Hepatocyte (in vitro differentiated cells): ENCODE measurements at regions not wholly inside any gene's neighbourhood (a gene's known extent, or its start where the extent isn't known, plus 50 kb on each side); places are given as distances from the start of the nearest gene placed in this dataset.

Experiments used
- EZH2 ChIP-seq: fragments of 200-600 bp; sonication (generic); IDR thresholded peaks from 2 replicates; pipeline ENCODE4 v1.6.1; 2016; ENCODE audit warnings: antibody characterized with exemption, mild to moderate bottlenecking, borderline replicate concordance
- EZH2phosphoT487 ChIP-seq: fragments of 200-600 bp; sonication (generic); IDR thresholded peaks from one replicate; pipeline ENCODE4 v1.6.1; 2018; ENCODE audit warnings: antibody characterized with exemption, mild to moderate bottlenecking, low read depth, moderate library complexity; ENCODE audit not compliant: unreplicated experiment, severe bottlenecking
- TF ChIP-seq, protein P1 (sequence below): fragments of 200-600 bp; sonication (generic); IDR thresholded peaks from 2 replicates; pipeline ENCODE4 v1.5.1; 2016; ENCODE audit warnings: antibody characterized with exemption, mild to moderate bottlenecking; ENCODE audit not compliant: poor library complexity

DNA sequence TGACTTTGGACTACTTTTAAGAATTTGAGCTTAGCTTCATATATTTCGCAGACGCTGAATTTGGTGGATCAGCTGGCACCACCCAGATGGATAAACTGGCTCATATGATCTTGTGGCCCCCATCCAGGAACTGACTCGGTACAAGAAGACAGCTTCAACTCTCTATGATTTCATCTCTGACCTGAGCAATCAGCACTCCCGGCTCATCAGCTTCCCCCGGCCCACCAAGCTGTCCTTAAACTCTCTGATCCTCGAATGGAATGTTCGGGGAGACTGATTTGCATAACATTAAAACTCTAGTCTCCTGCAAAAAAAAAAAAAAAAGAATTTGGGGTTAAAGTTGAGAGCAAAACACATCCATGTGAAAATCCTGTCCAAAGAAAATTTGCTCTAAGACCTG lies 71.4 kb upstream of the IRS2 start:
- no peak for TF ChIP-seq EZH2
- TF ChIP-seq, protein P1, sequence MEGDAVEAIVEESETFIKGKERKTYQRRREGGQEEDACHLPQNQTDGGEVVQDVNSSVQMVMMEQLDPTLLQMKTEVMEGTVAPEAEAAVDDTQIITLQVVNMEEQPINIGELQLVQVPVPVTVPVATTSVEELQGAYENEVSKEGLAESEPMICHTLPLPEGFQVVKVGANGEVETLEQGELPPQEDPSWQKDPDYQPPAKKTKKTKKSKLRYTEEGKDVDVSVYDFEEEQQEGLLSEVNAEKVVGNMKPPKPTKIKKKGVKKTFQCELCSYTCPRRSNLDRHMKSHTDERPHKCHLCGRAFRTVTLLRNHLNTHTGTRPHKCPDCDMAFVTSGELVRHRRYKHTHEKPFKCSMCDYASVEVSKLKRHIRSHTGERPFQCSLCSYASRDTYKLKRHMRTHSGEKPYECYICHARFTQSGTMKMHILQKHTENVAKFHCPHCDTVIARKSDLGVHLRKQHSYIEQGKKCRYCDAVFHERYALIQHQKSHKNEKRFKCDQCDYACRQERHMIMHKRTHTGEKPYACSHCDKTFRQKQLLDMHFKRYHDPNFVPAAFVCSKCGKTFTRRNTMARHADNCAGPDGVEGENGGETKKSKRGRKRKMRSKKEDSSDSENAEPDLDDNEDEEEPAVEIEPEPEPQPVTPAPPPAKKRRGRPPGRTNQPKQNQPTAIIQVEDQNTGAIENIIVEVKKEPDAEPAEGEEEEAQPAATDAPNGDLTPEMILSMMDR = no peak
- TF ChIP-seq EZH2phosphoT487 = no peak
